NK-92 treated with Interleukin-12 subunit alpha and Interleukin-12 subunit beta, amount 100 ng/mL, for 24 hours (cell line): ENCODE measurements at regions not wholly inside any gene's neighbourhood (a gene's known extent, or its start where the extent isn't known, plus 50 kb on each side); places are given as distances from the start of the nearest gene placed in this dataset.
"Not testable (repeated sequence)": the region's sequence is repeated elsewhere in the genome, so short reads cannot be mapped to it uniquely, and the experiment has no call there.

ENCODE experiments used
- DNase-seq: peaks from one replicate; lab custom pipeline; 2025; lab: John Stamatoyannopoulos, UW

- no peak for DNase-seq
Observed at GRCh38 chr16:79895053-79895916, 294.7 kb upstream of the MAF start.

- no peak for DNase-seq
Observed at GRCh38 chr16:79893445-79893844, 292.9 kb upstream of the MAF start.

GRCh38 chr16:79892278-79892677 lies 291.7 kb upstream of the MAF start:
- DNase-seq = no peak

GRCh38 chr16:79891458-79891857 lies 290.9 kb upstream of the MAF start:
- no peak for DNase-seq

- DNase-seq = no peak
Observed at GRCh38 chr16:79887541-79888540, 287.3 kb upstream of the MAF start.

- DNase-seq = no peak
Observed at GRCh38 chr16:79885320-79885719, 284.8 kb upstream of the MAF start.

GRCh38 chr16:79883494-79883893 lies 283.0 kb upstream of the MAF start:
- no peak for DNase-seq

- DNase-seq = no peak
Observed at GRCh38 chr16:79882340-79883005, 281.9 kb upstream of the MAF start.

- DNase-seq = not testable (repeated sequence)
Observed at GRCh38 chr16:79881107-79881506, 280.6 kb upstream of the MAF start.

- no peak for DNase-seq
Observed at GRCh38 chr16:79876332-79876730, 275.8 kb upstream of the MAF start.

GRCh38 chr16:79874391-79874790 lies 273.9 kb upstream of the MAF start:
- no peak for DNase-seq

GRCh38 chr16:79873825-79874224 lies 273.3 kb upstream of the MAF start:
- no peak for DNase-seq

- DNase-seq = no peak
Observed at GRCh38 chr16:79871906-79872305, 271.4 kb upstream of the MAF start.

- no peak for DNase-seq
Observed at GRCh38 chr16:79870016-79870886, 269.7 kb upstream of the MAF start.

GRCh38 chr16:79869304-79870015 lies 268.9 kb upstream of the MAF start:
- no peak for DNase-seq

- no peak for DNase-seq
Observed at GRCh38 chr16:79868841-79869240, 268.3 kb upstream of the MAF start.

GRCh38 chr16:79867425-79867997 lies 267.0 kb upstream of the MAF start:
- DNase-seq = no peak

- no peak for DNase-seq
Observed at GRCh38 chr16:79865918-79866317, 265.4 kb upstream of the MAF start.

- no peak for DNase-seq
Observed at GRCh38 chr16:79864781-79865391, 264.3 kb upstream of the MAF start.
